GM12873 (cell line): ENCODE measurements at regions not wholly inside any gene's neighbourhood (a gene's known extent, or its start where the extent isn't known, plus 50 kb on each side); places are given as distances from the start of the nearest gene placed in this dataset.

Experiments used
- CTCF ChIP-seq: IDR thresholded peaks from 2 replicates; pipeline ENCODE4 v1.5.1; 2012; ENCODE audit warnings: low read depth, mild to moderate bottlenecking, moderate library complexity, low read length, control low read depth; ENCODE audit not compliant: insufficient read depth; ENCODE audit errors: missing control alignments

GRCh38 chr5:86095092-86095491, 522.6 kb upstream of the COX7C start:
- TF ChIP-seq CTCF: no peak

GRCh38 chr5:86101966-86102365, 515.8 kb upstream of the COX7C start:
- no peak for TF ChIP-seq CTCF

- no peak for TF ChIP-seq CTCF
Observed at GRCh38 chr5:86108825-86109224, 508.9 kb upstream of the COX7C start.

- no peak for TF ChIP-seq CTCF
Observed at GRCh38 chr5:86112249-86112648, 505.5 kb upstream of the COX7C start.

- no peak for TF ChIP-seq CTCF
Observed at GRCh38 chr5:86115164-86115563, 502.6 kb upstream of the COX7C start.

GRCh38 chr5:86118542-86118941, 499.2 kb upstream of the COX7C start:
- peak; percentile 34 for TF ChIP-seq CTCF

- TF ChIP-seq CTCF: no peak
Observed at GRCh38 chr5:86124333-86124732, 493.4 kb upstream of the COX7C start.
